GM12874 (cell line): ENCODE measurements at regions not wholly inside any gene's neighbourhood (a gene's known extent, or its start where the extent isn't known, plus 50 kb on each side); places are given as distances from the start of the nearest gene placed in this dataset.

ENCODE experiments used
- CTCF ChIP-seq: IDR thresholded peaks from 2 replicates; pipeline ENCODE4 v1.5.1; 2011; ENCODE audit warnings: low read depth, mild to moderate bottlenecking, control low read depth, low read length, moderate library complexity; ENCODE audit not compliant: insufficient read depth

GRCh38 chr3:106317141-106318055 lies 448.6 kb upstream of the CBLB start:
- TF ChIP-seq CTCF: no peak

GRCh38 chr3:106323586-106323985 lies 454.8 kb upstream of the CBLB start:
- TF ChIP-seq CTCF: no peak

DNA sequence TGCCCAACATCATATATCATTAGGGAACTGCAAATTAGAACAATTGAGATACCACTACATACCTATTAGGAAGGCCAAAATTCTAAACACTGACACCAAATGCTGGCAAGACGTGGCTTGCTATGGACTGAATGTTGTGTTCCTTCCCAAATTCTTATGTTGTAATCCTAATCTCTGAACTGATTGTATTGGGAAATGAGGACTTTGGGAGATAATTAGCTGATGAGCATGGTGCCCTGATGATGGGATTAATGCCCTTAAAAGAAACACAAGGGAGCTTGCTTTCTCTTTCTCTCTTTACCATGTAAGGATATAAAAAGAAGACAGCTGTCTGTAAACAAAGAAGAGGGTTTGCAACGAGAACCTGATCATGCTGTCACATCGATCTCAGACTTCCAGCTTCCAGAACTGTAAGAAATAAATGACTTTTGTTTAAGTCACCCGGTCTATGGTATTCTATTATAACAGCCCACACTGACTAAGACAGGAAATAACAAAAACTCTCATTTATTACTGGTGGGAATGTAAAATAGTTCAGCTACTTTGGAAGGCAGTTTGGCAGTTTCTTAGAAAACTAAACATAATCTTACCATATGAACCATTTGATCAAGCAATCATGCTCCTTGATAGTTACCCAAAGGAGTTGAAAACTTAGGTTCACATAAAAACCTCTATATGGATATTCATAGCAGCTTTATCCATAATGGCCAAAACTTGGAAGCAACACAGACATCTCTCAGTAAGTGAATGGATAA lies 458.3 kb upstream of the CBLB start:
- no peak for TF ChIP-seq CTCF

DNA sequence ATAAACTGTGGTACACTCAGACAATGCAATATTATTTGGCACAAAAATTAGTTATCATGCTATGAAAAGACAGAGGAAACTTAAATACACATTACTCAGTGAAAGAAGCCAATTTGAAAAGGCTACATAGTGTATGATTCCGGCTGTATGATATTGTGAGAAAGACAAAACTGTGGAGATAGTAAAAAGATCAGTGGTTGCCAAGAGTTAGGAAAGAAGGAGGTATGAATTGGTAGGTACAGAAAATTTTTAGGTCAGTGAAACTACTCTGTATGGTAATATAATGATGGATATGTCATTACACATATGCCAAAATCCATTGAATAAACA lies 458.8 kb upstream of the CBLB start:
- no peak for TF ChIP-seq CTCF

DNA sequence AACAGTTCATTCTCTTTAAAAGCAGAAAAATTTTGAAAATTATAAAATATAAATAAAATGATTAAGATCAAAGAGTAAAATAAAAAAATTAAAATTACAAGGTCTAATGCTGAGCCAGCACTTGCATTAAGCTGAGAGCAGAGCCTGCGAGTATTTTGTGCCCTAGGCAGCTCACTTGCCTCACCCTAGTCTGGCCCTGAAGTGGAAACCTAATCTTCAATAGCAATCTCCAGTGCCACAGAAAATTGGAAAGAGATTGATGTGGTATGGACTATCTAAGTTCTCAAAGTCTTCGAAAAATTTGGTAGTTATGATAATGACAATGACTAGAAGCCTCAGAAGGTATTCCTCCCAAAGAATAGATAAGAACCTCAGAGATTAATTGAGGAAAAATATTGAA lies 459.4 kb upstream of the CBLB start:
- TF ChIP-seq CTCF: no peak

DNA sequence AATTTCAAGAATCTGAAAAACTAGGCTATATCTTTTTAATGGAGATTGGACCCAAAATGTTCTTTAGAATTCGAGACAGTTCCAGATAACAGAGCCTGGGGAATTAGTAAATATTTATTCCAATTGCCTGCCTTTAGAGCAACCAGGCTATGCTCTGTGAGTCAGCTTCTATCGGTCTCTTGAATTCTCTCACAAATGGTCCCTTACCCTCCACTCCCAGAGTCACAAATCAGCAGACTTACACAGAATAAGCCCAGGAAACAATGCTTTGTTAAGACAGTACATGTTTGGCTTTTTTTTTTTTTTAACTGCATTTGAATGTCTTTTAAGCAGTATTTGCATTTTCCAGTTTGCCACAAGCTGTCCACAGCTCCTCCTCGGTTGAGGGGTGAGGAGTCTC lies 460.7 kb upstream of the CBLB start:
- TF ChIP-seq CTCF: no peak

DNA sequence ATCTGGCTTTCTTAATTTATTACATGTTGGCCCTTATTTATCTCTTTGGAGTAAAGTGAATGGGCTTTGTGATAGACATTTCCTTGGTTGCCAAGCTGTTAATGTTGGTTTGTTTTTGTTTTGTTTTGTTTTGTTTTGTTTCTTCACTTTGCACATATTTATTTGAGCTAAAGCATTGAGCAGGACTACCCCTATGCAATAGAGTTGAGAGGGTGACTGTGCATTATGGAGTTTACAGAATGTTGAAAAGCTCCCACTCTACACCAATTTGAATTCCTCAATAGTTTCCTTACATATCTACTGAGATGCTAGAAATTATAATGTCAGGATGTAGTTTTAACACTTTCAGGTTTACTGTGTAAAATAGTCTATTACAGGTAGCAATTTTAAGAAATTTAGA lies 462.8 kb upstream of the CBLB start:
- TF ChIP-seq CTCF: no peak
